ENCODE measurements at regions not wholly inside any gene's neighbourhood (a gene's known extent, or its start where the extent isn't known, plus 50 kb on each side); places are given as distances from the start of the nearest gene placed in this dataset.

DNA sequence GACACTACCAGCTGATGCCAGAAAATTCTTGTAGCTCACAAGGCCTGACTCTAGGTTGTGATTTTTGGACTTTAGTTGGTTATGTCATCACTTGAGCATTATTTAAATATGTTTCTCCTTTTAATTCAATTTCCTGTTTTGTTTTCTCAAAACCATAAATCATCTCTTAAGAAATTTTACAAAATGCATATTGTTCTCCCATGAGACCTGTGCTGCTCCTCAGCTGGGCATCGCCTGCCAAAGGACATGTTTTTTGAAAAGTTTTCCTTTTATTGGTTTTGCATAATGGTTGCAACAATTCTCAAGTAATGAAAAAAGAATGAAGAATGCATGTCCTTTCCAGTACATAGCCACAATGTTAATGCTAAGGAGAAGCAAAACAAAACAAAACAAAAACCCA, 204.7 kb upstream of the LYPLAL1 start:
- no TSS peak for BruUV-seq (replicated peaks)
- Mint-ChIP-seq H3K36me3 (ENCODE audit: insufficient read depth, unreplicated experiment) (no peaks in the 10 kb centered on the region), H3K27me3 (ENCODE audit: insufficient read depth, unreplicated experiment) (no peaks in the 10 kb centered on the region), H3K4me1 (ENCODE audit: insufficient read depth, unreplicated experiment) (no peaks in the 10 kb centered on the region), H3K27ac (ENCODE audit: low read depth, unreplicated experiment) (no peak overlapping the region), H3K4me3 (ENCODE audit: unreplicated experiment) (no peak overlapping the region), H3K9me3 (ENCODE audit: unreplicated experiment) (peaks cover 11% of the 10 kb centered on the region)
- TF ChIP-seq, protein P1, sequence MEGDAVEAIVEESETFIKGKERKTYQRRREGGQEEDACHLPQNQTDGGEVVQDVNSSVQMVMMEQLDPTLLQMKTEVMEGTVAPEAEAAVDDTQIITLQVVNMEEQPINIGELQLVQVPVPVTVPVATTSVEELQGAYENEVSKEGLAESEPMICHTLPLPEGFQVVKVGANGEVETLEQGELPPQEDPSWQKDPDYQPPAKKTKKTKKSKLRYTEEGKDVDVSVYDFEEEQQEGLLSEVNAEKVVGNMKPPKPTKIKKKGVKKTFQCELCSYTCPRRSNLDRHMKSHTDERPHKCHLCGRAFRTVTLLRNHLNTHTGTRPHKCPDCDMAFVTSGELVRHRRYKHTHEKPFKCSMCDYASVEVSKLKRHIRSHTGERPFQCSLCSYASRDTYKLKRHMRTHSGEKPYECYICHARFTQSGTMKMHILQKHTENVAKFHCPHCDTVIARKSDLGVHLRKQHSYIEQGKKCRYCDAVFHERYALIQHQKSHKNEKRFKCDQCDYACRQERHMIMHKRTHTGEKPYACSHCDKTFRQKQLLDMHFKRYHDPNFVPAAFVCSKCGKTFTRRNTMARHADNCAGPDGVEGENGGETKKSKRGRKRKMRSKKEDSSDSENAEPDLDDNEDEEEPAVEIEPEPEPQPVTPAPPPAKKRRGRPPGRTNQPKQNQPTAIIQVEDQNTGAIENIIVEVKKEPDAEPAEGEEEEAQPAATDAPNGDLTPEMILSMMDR (IDR thresholded peaks at IDR 0.05; ENCODE audit: unreplicated experiment) = no peak
- no peak for DNase-seq (ENCODE audit: unreplicated experiment)
- intact Hi-C loops (cut with micrococcal nuclease) = no loop called here
- ChIA-PET POLR2A (no interaction called here), CTCF (interaction anchor here (0.6 to 0.7 kb wide), 2 partner anchors 307 to 369 kb away, joined by 3 to 4 read pairs; no protein-coding TSS in a partner anchor)

DNA sequence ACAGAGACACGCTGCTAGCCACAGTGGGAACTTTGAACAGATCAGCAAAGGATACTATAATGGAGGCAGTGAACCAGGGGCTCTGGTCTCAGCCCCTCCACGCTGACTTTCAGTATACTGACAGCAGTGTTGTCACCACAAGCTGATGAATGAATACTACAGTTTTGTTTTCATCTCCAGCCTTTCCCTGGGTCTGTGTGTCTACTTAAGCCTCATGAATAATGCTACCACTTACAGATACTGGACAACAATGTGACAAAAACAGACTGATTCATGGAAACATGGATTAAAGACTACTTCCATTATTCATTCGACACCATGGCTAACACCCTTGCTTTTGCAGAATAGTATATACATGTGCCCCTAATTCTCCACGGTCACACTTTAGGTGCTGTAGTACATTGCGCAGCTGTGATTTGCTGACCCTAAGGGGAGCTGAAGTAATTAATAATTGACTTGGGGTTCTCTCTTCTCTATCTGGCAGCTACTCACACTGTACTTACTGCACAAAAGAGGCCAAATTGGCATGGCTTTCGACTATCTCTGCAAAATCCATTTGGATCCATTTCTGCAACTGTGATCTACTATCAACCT, 203.2 kb upstream of the LYPLAL1 start:
- DNase-seq (ENCODE audit: unreplicated experiment) = no peak
- intact Hi-C loops (cut with micrococcal nuclease) = no loop called here
- H3K9me3 Mint-ChIP-seq (ENCODE audit: unreplicated experiment) = peaks cover 11% of the 10 kb centered on the region
- H3K27me3 Mint-ChIP-seq (ENCODE audit: insufficient read depth, unreplicated experiment) = no peaks in the 10 kb centered on the region
- TF ChIP-seq, protein P1 (IDR thresholded peaks at IDR 0.05; ENCODE audit: unreplicated experiment) = no peak
- H3K4me3 Mint-ChIP-seq (ENCODE audit: unreplicated experiment) = no peak overlapping the region
- no TSS peak for BruUV-seq (replicated peaks)
- H3K36me3 Mint-ChIP-seq (ENCODE audit: insufficient read depth, unreplicated experiment) = no peaks in the 10 kb centered on the region
- ChIA-PET POLR2A (interaction anchor here (0.6 to 0.7 kb wide), 2 partner anchors 21 to 24 kb away, joined by 3 to 5 read pairs; no protein-coding TSS in a partner anchor), CTCF (no interaction called here)
- no peaks in the 10 kb centered on the region for H3K4me1 Mint-ChIP-seq (ENCODE audit: insufficient read depth, unreplicated experiment)
- no peak overlapping the region for H3K27ac Mint-ChIP-seq (ENCODE audit: low read depth, unreplicated experiment)

DNA sequence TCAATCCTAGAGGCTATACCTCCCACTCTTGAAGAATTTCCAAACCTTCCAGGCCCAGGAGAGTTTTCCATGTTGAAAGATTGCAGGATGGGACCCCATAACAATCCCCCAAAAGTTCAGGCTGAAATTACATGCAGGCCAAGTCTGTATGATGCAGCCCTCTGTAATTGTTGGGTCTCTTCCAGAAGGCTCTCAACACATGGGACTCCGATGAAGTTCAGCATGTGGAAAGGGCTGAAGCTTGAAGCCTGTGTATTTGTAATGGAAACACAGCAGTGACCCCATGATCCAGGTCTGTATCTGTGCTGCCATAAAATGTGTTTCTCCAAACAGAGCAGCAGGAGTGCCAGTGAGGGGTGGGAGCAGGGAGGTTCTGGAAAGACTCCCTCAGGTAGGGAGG, 202.5 kb upstream of the LYPLAL1 start:
- POLR2A ChIA-PET = no interaction called here
- no peak for DNase-seq (ENCODE audit: unreplicated experiment)
- intact Hi-C loops (cut with micrococcal nuclease) = no loop called here
- Mint-ChIP-seq H3K36me3 (ENCODE audit: insufficient read depth, unreplicated experiment) (no peaks in the 10 kb centered on the region), H3K4me3 (ENCODE audit: unreplicated experiment) (no peak overlapping the region), H3K27ac (ENCODE audit: low read depth, unreplicated experiment) (no peak overlapping the region), H3K27me3 (ENCODE audit: insufficient read depth, unreplicated experiment) (no peaks in the 10 kb centered on the region), H3K9me3 (ENCODE audit: unreplicated experiment) (peaks cover 11% of the 10 kb centered on the region), H3K4me1 (ENCODE audit: insufficient read depth, unreplicated experiment) (no peaks in the 10 kb centered on the region)
- CTCF ChIA-PET = interaction anchor here (0.7 to 0.9 kb wide), 2 partner anchors 17 to 423 kb away, joined by 3 read pairs; no protein-coding TSS in a partner anchor
- TF ChIP-seq, protein P1 (IDR thresholded peaks at IDR 0.05; ENCODE audit: unreplicated experiment) = no peak
- BruUV-seq (replicated peaks) = no TSS peak

DNA sequence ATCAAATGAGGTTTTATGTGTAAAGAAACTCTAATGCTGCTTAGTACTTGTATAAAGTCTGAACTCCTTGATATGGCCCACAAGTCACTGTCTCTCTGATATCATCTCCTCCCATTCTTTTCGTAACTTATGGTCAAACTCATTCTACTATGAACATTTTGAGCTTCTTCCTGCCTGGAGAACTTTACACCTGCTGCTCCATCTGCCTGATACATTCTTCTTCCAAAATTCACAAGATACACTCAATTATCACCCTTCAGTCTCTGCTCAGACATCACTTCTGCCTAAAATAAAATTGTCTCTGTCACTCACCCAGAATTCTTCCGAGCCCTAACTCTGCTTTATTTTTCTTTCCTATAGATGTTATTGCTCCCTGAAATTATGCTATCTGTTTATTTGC, 192.8 kb upstream of the LYPLAL1 start:
- TF ChIP-seq, protein P1 (IDR thresholded peaks at IDR 0.05; ENCODE audit: unreplicated experiment) = no peak
- no peaks in the 10 kb centered on the region for H3K4me1 Mint-ChIP-seq (ENCODE audit: insufficient read depth, unreplicated experiment)
- H3K27ac Mint-ChIP-seq (ENCODE audit: low read depth, unreplicated experiment) = no peak overlapping the region
- ChIA-PET CTCF (interaction anchor here (0.6 to 1.3 kb wide), 5 partner anchors 10 to 534 kb away, joined by 3 to 4 read pairs (median 3); no protein-coding TSS in a partner anchor), POLR2A (interaction anchor here (0.6 to 0.7 kb wide), 3 partner anchors 33 to 1701 kb away, joined by 3 read pairs; no protein-coding TSS in a partner anchor)
- intact Hi-C loops (cut with micrococcal nuclease) = no loop called here
- no peaks in the 10 kb centered on the region for H3K36me3 Mint-ChIP-seq (ENCODE audit: insufficient read depth, unreplicated experiment)
- BruUV-seq (replicated peaks) = no TSS peak
- H3K9me3 Mint-ChIP-seq (ENCODE audit: unreplicated experiment) = no peaks in the 10 kb centered on the region
- DNase-seq (ENCODE audit: unreplicated experiment) = no peak
- no peaks in the 10 kb centered on the region for H3K27me3 Mint-ChIP-seq (ENCODE audit: insufficient read depth, unreplicated experiment)
- H3K4me3 Mint-ChIP-seq (ENCODE audit: unreplicated experiment) = no peak overlapping the region
